Neural cell (in vitro differentiated cells): ENCODE measurements at regions not wholly inside any gene's neighbourhood (a gene's known extent, or its start where the extent isn't known, plus 50 kb on each side); places are given as distances from the start of the nearest gene placed in this dataset.

Experiments used
- CTCF ChIP-seq: fragments of 450-650 bp; IDR thresholded peaks from 2 replicates; pipeline ENCODE4 v1.5.1; 2014; ENCODE audit warnings: antibody characterized with exemption, mild to moderate bottlenecking, moderate library complexity; ENCODE audit not compliant: poor library complexity, severe bottlenecking
- EP300 ChIP-seq: fragments of 450-650 bp; conservative IDR thresholded peaks from 2 replicates; pipeline ENCODE4 v1.6.1; 2014; ENCODE audit warnings: antibody characterized with exemption, mild to moderate bottlenecking, moderate library complexity; ENCODE audit not compliant: poor library complexity, severe bottlenecking
- EZH2 ChIP-seq: fragments of 200-600, 300-800 bp; shearing (Covaris generic), sonication (generic); IDR thresholded peaks from 2 replicates; pipeline ENCODE4 v1.6.1; 2014; ENCODE audit warnings: antibody characterized with exemption, low read length, borderline replicate concordance, mild to moderate bottlenecking; ENCODE audit not compliant: insufficient read depth, poor library complexity, severe bottlenecking
- POLR2AphosphoS5 ChIP-seq: IDR thresholded peaks from 2 replicates; pipeline ENCODE4 v1.6.1; 2012
- REST ChIP-seq: IDR thresholded peaks from 2 replicates; pipeline ENCODE4 v1.6.1; 2012; ENCODE audit warnings: borderline replicate concordance

GRCh38 chr7:68671046-68671445, 927.2 kb upstream of the AUTS2 start:
- TF ChIP-seq CTCF: no peak
- TF ChIP-seq EP300: no peak
- no peak for TF ChIP-seq EZH2
- no peak for TF ChIP-seq REST
- TF ChIP-seq POLR2AphosphoS5: no peak
